ENCODE measurements at regions not wholly inside any gene's neighbourhood (a gene's known extent, or its start where the extent isn't known, plus 50 kb on each side); places are given as distances from the start of the nearest gene placed in this dataset.

DNA sequence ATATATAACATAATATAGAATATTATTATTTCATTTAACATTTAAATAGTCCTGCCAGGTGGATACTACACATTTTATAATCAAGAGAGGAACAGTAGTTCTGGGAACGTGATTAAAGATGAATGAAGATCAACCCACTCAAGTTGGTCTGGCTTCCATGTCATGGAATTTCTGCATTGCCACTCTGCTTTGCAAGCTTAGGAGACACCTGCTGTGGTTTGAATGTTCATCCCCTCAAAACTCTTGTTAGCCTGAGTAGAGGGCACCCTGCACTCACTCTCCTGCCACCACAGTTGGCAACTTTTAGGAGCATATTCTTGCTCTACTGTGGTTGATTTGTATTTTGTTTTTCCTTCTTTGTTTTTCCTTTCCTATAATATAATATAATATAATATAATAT, 153.2 kb downstream of the GLUL start:
- no peaks in the 10 kb centered on the region for H3K9me3 ChIP-seq
- DNase-seq (ENCODE audit: extremely low spot score): no peak
- peaks cover 0 to 6% (median 3%) of the 10 kb centered on the region in 4 donors for H3K4me1 ChIP-seq
- TF ChIP-seq POLR2A (IDR thresholded peaks at IDR 0.05; ENCODE audit: low read depth) (no peak), POLR2AphosphoS5 (IDR thresholded peaks at IDR 0.05) (no peak), EP300 (IDR thresholded peaks at IDR 0.05) (no peak)
- TF ChIP-seq, protein P1, sequence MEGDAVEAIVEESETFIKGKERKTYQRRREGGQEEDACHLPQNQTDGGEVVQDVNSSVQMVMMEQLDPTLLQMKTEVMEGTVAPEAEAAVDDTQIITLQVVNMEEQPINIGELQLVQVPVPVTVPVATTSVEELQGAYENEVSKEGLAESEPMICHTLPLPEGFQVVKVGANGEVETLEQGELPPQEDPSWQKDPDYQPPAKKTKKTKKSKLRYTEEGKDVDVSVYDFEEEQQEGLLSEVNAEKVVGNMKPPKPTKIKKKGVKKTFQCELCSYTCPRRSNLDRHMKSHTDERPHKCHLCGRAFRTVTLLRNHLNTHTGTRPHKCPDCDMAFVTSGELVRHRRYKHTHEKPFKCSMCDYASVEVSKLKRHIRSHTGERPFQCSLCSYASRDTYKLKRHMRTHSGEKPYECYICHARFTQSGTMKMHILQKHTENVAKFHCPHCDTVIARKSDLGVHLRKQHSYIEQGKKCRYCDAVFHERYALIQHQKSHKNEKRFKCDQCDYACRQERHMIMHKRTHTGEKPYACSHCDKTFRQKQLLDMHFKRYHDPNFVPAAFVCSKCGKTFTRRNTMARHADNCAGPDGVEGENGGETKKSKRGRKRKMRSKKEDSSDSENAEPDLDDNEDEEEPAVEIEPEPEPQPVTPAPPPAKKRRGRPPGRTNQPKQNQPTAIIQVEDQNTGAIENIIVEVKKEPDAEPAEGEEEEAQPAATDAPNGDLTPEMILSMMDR (IDR thresholded peaks at IDR 0.05): no peak
- intact Hi-C loops (cut with DNase I): no loop called here
- no peak overlapping the region for H3K27ac ChIP-seq (replicated peaks in 1 of 4)
- 83% methylated on average over 1 of the region's 1 CpG for WGBS
- no peaks in the 10 kb centered on the region for H3K27me3 ChIP-seq
- H3K36me3 ChIP-seq: no peaks in the 10 kb centered on the region
- no peak overlapping the region for H3K4me3 ChIP-seq

DNA sequence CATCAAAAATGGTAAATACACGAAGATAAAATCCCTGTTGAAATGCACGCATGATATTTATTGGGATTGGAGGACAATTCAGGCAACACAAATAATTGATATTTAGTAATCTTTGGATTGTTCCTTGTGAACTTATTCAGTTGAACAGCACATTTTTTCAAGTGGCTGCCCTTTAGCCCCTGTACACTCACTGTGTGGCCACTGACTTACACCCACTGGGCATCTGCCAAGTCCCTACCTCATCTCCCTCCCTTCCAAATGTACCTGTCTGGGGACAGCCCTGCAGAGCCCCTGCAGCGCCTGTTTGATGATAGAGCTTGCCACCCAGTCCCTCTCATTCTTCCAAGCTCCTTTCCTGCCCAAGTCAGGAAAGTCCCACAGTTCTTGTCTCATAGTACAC, 154.3 kb downstream of the GLUL start:
- H3K9me3 ChIP-seq: no peaks in the 10 kb centered on the region
- TF ChIP-seq POLR2AphosphoS5 (IDR thresholded peaks at IDR 0.05) (no peak), EP300 (IDR thresholded peaks at IDR 0.05) (no peak), POLR2A (IDR thresholded peaks at IDR 0.05; ENCODE audit: low read depth) (no peak)
- TF ChIP-seq, protein P1 (IDR thresholded peaks at IDR 0.05): no peak
- intact Hi-C loops (cut with DNase I): no loop called here
- DNase-seq (ENCODE audit: extremely low spot score): no peak
- H3K4me1 ChIP-seq: peaks cover 0 to 6% (median 3%) of the 10 kb centered on the region in 4 donors
- no peak overlapping the region for H3K27ac ChIP-seq (replicated peaks in 1 of 4)
- H3K4me3 ChIP-seq: no peak overlapping the region
- no peaks in the 10 kb centered on the region for H3K27me3 ChIP-seq
- WGBS: 90% methylated on average over 3 of the region's 3 CpGs
- no peaks in the 10 kb centered on the region for H3K36me3 ChIP-seq

DNA sequence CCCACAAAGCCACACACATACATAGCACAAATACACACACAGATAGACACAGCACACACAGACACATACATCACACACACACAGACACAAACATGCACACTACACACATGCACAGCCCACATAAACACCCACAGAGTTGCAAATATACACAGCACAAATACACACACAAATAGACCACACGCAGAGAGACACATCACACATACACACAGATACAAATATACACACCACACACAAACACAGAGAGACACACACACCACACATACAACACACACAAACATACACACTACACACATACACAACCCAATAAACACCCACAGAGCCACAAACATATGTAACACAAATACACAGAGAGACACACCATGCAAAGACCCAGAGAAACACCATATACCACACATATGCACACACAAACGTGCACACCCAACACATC, 154.9 kb downstream of the GLUL start:
- TF ChIP-seq POLR2AphosphoS5 (IDR thresholded peaks at IDR 0.05): no peak
- no peak for TF ChIP-seq EP300 (IDR thresholded peaks at IDR 0.05)
- TF ChIP-seq, protein P1 (IDR thresholded peaks at IDR 0.05): no peak
- TF ChIP-seq POLR2A (IDR thresholded peaks at IDR 0.05; ENCODE audit: low read depth): no peak
- Histone ChIP-seq H3K4me3 (no peak overlapping the region), H3K27me3 (no peaks in the 10 kb centered on the region), H3K36me3 (no peaks in the 10 kb centered on the region), H3K9me3 (no peaks in the 10 kb centered on the region), H3K4me1 (peaks cover 0 to 9% (median 3%) of the 10 kb centered on the region in 4 donors), H3K27ac (replicated peaks in 1 of 4) (no peak overlapping the region)
- intact Hi-C loops (cut with DNase I): no loop called here
- no peak for DNase-seq (ENCODE audit: extremely low spot score)
- 96% methylated on average over 2 of the region's 2 CpGs for WGBS

DNA sequence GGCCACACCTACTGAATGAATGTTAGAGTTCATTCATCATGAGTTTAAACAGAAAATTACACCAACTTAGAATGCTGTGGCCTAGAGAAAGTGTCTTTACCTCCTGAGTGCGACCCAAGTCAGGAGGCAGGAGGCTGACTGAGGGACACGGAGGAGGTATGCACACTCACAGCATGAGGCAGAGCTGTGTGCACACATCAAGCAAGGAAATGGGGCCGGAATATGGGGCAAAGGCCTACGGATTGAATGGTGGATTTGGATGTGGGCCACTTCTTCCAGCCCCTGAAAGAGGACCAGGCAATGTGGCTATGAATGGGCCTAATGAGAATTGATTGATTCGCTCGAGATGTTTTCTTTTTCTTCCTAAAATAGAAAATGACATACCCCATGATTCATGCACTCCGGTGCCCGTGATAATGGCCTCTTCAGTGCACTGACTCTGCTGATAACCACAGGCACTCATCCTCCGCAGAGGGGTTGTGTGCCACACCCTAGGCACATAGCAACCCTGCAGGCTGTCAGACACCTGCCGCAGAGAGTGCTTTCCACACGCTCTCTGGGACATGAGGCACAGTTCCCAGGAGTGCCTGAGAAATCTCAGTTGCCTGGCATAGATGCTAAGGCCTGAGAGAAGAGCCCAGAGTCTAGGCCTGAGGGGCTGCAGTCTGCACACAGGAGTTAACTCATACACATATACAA, 155.5 kb downstream of the GLUL start:
- no peaks in the 10 kb centered on the region for H3K9me3 ChIP-seq
- 73% methylated on average over 6 of the region's 11 CpGs for WGBS
- TF ChIP-seq POLR2AphosphoS5 (IDR thresholded peaks at IDR 0.05) (no peak), EP300 (IDR thresholded peaks at IDR 0.05) (no peak), POLR2A (IDR thresholded peaks at IDR 0.05; ENCODE audit: low read depth) (no peak)
- TF ChIP-seq, protein P1 (IDR thresholded peaks at IDR 0.05): no peak
- DNase-seq (ENCODE audit: extremely low spot score): no peak
- no peaks in the 10 kb centered on the region for H3K36me3 ChIP-seq
- H3K4me1 ChIP-seq: peaks cover 0 to 9% (median 3%) of the 10 kb centered on the region in 4 donors
- no peaks in the 10 kb centered on the region for H3K27me3 ChIP-seq
- H3K27ac ChIP-seq (replicated peaks in 1 of 4): no peak overlapping the region
- H3K4me3 ChIP-seq: no peak overlapping the region
- intact Hi-C loops (cut with DNase I): no loop called here

DNA sequence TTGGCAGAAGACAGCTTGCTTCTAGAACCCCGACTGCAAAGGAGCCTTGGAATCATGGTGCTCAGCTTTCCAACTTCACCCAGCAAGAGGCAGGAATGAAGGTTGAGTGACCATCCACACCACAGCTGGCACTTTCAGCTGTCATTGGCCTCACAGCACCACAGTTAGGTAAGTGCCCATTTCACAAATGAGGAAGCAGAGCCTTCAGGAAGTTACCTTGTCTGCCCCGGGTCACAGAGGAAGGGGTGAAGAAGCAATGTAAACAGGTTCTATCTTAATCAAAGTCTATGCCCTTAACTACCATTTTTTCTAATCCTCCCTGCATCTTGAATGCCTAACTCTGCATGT, 156.0 kb downstream of the GLUL start:
- Histone ChIP-seq H3K4me1 (peaks cover 0 to 9% (median 3%) of the 10 kb centered on the region in 4 donors), H3K36me3 (no peaks in the 10 kb centered on the region), H3K9me3 (no peaks in the 10 kb centered on the region), H3K27me3 (no peaks in the 10 kb centered on the region), H3K27ac (replicated peaks in 1 of 4) (no peak overlapping the region), H3K4me3 (no peak overlapping the region)
- 57% methylated on average over 2 of the region's 2 CpGs for WGBS
- TF ChIP-seq, protein P1 (IDR thresholded peaks at IDR 0.05): no peak
- TF ChIP-seq POLR2A (IDR thresholded peaks at IDR 0.05; ENCODE audit: low read depth) (no peak), POLR2AphosphoS5 (IDR thresholded peaks at IDR 0.05) (no peak), EP300 (IDR thresholded peaks at IDR 0.05) (no peak)
- intact Hi-C loops (cut with DNase I): no loop called here
- DNase-seq (ENCODE audit: extremely low spot score): no peak

Measured in esophagus muscularis mucosa (tissue), 4 donors.